ENCODE measurements at regions not wholly inside any gene's neighbourhood (a gene's known extent, or its start where the extent isn't known, plus 50 kb on each side); places are given as distances from the start of the nearest gene placed in this dataset.

GRCh38 chr4:162661913-162662312, 498.1 kb upstream of the FSTL5 start:
- no peaks in the 10 kb centered on the region for H3K36me3 ChIP-seq (ENCODE audit: control insufficient read depth, insufficient read depth, low read length)
- POLR2A ChIA-PET = no interaction called here
- no peaks in the 10 kb centered on the region for H3K4me1 ChIP-seq (ENCODE audit: control insufficient read depth, insufficient read depth, low read length)
- H3K27me3 ChIP-seq (ENCODE audit: control insufficient read depth, insufficient read depth, low read length) = no peaks in the 10 kb centered on the region
- H3K27ac ChIP-seq (ENCODE audit: low read length) = no peak overlapping the region
- ATAC-seq = no peak
- intact Hi-C loops (cut with micrococcal nuclease; ENCODE audit: unreplicated experiment) = no loop called here
- DNase-seq (ENCODE audit: low read depth, low spot score) = no peak
- in situ Hi-C loops (cut with HindIII; ENCODE audit: low pct_unique_long_range_greater_than_20kb, low sequenced_read_pairs) = no loop called here
- H3K9me3 ChIP-seq (ENCODE audit: control insufficient read depth, insufficient read depth, low read depth, low read length) = no peaks in the 10 kb centered on the region
- CTCF ChIA-PET = no interaction called here
- no TSS peak for BruUV-seq (replicated peaks)
- TF ChIP-seq REST (IDR thresholded peaks at IDR 0.05; ENCODE audit: insufficient read depth in 1 of 2, low read depth in 2 of 2, low read length in 1 of 2) (no peak), CTCF (IDR thresholded peaks at IDR 0.05) (no peak), SIN3A (IDR thresholded peaks at IDR 0.05; ENCODE audit: borderline replicate concordance, insufficient read depth, low read depth, low read length) (no peak), TCF7L2 (IDR thresholded peaks at IDR 0.05; ENCODE audit: low read depth, low read length) (no peak), POLR2AphosphoS5 (IDR thresholded peaks at IDR 0.05; ENCODE audit: low read depth, low read length) (no peak)
- H3K4me3 ChIP-seq (ENCODE audit: low read depth in 2 of 2, low read length in 2 of 2) = no peak overlapping the region

- in situ Hi-C loops (cut with HindIII; ENCODE audit: low pct_unique_long_range_greater_than_20kb, low sequenced_read_pairs) = no loop called here
- H3K27ac ChIP-seq (ENCODE audit: low read length) = no peak overlapping the region
- no peak for ATAC-seq
These were observed 495.9 kb upstream of the FSTL5 start for GRCh38 chr4:162659716-162660115.

More at GRCh38 chr4:162659716-162660115, 495.9 kb upstream of the FSTL5 start:
- ChIA-PET POLR2A (no interaction called here), CTCF (no interaction called here)
- Histone ChIP-seq H3K36me3 (ENCODE audit: control insufficient read depth, insufficient read depth, low read length) (no peaks in the 10 kb centered on the region), H3K4me1 (ENCODE audit: control insufficient read depth, insufficient read depth, low read length) (no peaks in the 10 kb centered on the region), H3K27me3 (ENCODE audit: control insufficient read depth, insufficient read depth, low read length) (no peaks in the 10 kb centered on the region), H3K9me3 (ENCODE audit: control insufficient read depth, insufficient read depth, low read depth, low read length) (no peaks in the 10 kb centered on the region), H3K4me3 (ENCODE audit: low read depth in 2 of 2, low read length in 2 of 2) (no peak overlapping the region)
- DNase-seq (ENCODE audit: low read depth, low spot score) = no peak
- BruUV-seq (replicated peaks) = no TSS peak
- TF ChIP-seq POLR2AphosphoS5 (IDR thresholded peaks at IDR 0.05; ENCODE audit: low read depth, low read length) = no peak
- no peak for TF ChIP-seq REST (IDR thresholded peaks at IDR 0.05; ENCODE audit: insufficient read depth in 1 of 2, low read depth in 2 of 2, low read length in 1 of 2)
- TF ChIP-seq CTCF (IDR thresholded peaks at IDR 0.05) = no peak
- TF ChIP-seq SIN3A (IDR thresholded peaks at IDR 0.05; ENCODE audit: borderline replicate concordance, insufficient read depth, low read depth, low read length) = no peak
- no peak for TF ChIP-seq TCF7L2 (IDR thresholded peaks at IDR 0.05; ENCODE audit: low read depth, low read length)
- intact Hi-C loops (cut with micrococcal nuclease; ENCODE audit: unreplicated experiment) = no loop called here

Measured in Panc1 (cell line).